Spleen (tissue), 7 donors: ENCODE measurements at regions not wholly inside any gene's neighbourhood (a gene's known extent, or its start where the extent isn't known, plus 50 kb on each side); places are given as distances from the start of the nearest gene placed in this dataset.

Source experiments
- POLR2A ChIP-seq, 3 donors: fragments of 450-650 bp; IDR thresholded peaks; one replicate each; pipeline ENCODE4 v1.5.1; 2017; ENCODE audit warnings: antibody characterized with exemption in 3 of 3, mild to moderate bottlenecking in 1 of 3
- POLR2AphosphoS5 ChIP-seq, 3 donors: sonication (generic); formaldehyde crosslinking; IDR thresholded peaks; one replicate each; pipeline ENCODE4 v1.5.1; 2017; ENCODE audit warnings: antibody characterized with exemption in 3 of 3
- TF ChIP-seq, protein P1 (sequence below), 11 experiments: fragments of 200-600 bp in 7 of 11; fragments of 450-650 bp in 4 of 11; sonication (generic) in 4 of 11; IDR thresholded peaks in 8 of 11; conservative IDR thresholded peaks in 3 of 11; 1 replicate in 7 of 11; 2 replicates in 4 of 11; pipeline versions ENCODE4 v1.4.0 to v1.8.0; 2016 to 2021; ENCODE audit warnings: antibody characterized with exemption in 11 of 11, inconsistent platforms in 4 of 11, mild to moderate bottlenecking in 1 of 11
- donor health status: DM: no; HTN: no; CAD: no; lungs with moderate emphysema.
- donor health status: DM: no; HTN: no; CAD: no.
- donor health status: DM: no; HTN: no; CAD: no.

DNA sequence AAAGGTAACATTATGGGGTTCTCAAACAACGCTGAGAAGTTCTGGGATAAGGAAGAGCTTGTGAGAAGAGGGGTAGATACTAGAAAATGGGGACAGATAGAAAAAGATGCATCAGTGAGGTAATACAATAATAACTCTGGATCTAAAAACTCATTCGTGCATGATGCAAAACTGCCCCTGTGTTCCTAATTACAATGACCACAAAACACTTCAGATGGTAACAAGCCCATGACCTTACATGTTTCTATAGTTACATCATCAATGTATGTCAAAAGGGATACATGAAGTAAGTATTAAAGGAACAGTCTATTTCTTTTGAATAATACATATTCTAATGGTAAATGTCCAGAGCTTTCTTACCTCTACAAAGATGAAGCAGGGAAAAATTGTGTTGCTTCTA is 110.6 kb upstream of the PLPPR5 start:
- TF ChIP-seq, protein P1, sequence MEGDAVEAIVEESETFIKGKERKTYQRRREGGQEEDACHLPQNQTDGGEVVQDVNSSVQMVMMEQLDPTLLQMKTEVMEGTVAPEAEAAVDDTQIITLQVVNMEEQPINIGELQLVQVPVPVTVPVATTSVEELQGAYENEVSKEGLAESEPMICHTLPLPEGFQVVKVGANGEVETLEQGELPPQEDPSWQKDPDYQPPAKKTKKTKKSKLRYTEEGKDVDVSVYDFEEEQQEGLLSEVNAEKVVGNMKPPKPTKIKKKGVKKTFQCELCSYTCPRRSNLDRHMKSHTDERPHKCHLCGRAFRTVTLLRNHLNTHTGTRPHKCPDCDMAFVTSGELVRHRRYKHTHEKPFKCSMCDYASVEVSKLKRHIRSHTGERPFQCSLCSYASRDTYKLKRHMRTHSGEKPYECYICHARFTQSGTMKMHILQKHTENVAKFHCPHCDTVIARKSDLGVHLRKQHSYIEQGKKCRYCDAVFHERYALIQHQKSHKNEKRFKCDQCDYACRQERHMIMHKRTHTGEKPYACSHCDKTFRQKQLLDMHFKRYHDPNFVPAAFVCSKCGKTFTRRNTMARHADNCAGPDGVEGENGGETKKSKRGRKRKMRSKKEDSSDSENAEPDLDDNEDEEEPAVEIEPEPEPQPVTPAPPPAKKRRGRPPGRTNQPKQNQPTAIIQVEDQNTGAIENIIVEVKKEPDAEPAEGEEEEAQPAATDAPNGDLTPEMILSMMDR (IDR thresholded peaks at IDR 0.05 in 8 of 11, conservative IDR thresholded peaks at IDR 0.05 in 3 of 11): no peak
- TF ChIP-seq POLR2A (IDR thresholded peaks at IDR 0.05): no peak
- TF ChIP-seq POLR2AphosphoS5 (IDR thresholded peaks at IDR 0.05): no peak
